ENCODE measurements at regions not wholly inside any gene's neighbourhood (a gene's known extent, or its start where the extent isn't known, plus 50 kb on each side); places are given as distances from the start of the nearest gene placed in this dataset.

DNA sequence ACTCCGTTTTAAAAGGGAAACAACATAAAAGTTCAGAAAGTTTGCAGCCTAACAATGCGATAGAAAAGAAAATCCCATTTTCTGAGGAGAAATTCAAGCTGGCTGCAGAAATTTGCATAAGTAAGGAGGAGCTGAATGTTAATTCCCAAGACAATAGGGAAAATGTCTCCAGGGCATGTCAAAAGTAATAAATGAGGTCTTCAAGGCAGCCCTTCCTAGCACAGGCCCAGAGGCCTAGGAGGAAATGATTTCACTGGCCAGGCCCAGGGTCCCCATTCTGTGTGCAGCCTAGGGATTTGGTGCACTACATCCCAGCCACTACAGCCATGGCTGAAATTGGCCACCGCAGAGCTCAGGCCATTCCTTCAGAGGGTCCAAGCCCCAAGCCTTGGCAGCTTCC, 59.3 kb downstream of the TKTL2 start (continued):
- no peak for TF ChIP-seq TSHZ1 (tag by site-specific recombination; IDR thresholded peaks at IDR 0.05; ENCODE audit: borderline replicate concordance)

DNA sequence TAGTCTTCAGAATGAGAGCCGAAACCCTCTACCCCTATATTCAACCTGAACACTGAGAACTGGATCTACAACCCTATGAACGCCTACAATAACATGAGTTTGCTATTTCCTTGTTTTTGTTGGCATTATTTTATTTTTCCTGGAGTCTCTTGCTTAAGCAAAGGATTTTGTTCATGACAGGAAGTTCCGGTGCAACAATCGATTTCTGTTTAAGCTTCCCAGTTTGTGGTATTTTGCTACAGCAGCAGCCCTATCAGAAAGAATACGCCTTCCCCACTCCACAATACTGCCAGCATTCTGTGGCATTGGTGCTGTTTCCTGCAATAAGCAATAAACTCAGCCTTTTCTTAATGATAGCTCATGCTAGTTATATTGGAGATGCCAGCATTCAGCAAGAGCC, 60.9 kb downstream of the NPY5R start:
- Histone ChIP-seq H3K9me3 (ENCODE audit: control insufficient read depth, insufficient read depth, low read depth, low read length) (no peaks in the 10 kb centered on the region), H3K4me1 (ENCODE audit: control insufficient read depth, insufficient read depth, low read length) (no peaks in the 10 kb centered on the region), H3K36me3 (ENCODE audit: control insufficient read depth in 2 of 2, insufficient read depth in 1 of 2, low read length in 2 of 2) (no peaks in the 10 kb centered on the region), H3K27ac (ENCODE audit: extremely low read depth, low read depth, low read length) (no peak overlapping the region), H3K4me3 (ENCODE audit: low read depth, low read length) (no peak overlapping the region)
- CTCF ChIA-PET, result interaction anchor here (0.7 kb wide), 1 partner anchor 28 kb away, joined by 3 read pairs; no protein-coding TSS in a partner anchor
- POLR2A ChIA-PET, result no interaction called here
- TF ChIP-seq ZNF561 (tag by site-specific recombination; IDR thresholded peaks at IDR 0.05; ENCODE audit: borderline replicate concordance) (no peak), SALL2 (tag by site-specific recombination; IDR thresholded peaks at IDR 0.05; ENCODE audit: borderline replicate concordance) (no peak), SETDB1 (IDR thresholded peaks at IDR 0.05; ENCODE audit: insufficient read length, low read length) (no peak), ZNF791 (tag by site-specific recombination; IDR thresholded peaks at IDR 0.05) (no peak), ZNF146 (tag by site-specific recombination; IDR thresholded peaks at IDR 0.05) (no peak), ZNF600 (tag by site-specific recombination; IDR thresholded peaks at IDR 0.05) (no peak), ZNF747 (tag by site-specific recombination; IDR thresholded peaks at IDR 0.05) (no peak), KLF8 (tag by site-specific recombination; IDR thresholded peaks at IDR 0.05) (no peak), ZNF660 (tag by site-specific recombination; IDR thresholded peaks at IDR 0.05) (no peak), ZBTB6 (tag by site-specific recombination; IDR thresholded peaks at IDR 0.05) (no peak), GFI1B (tag by site-specific recombination; IDR thresholded peaks at IDR 0.05) (no peak), GLI4 (tag by site-specific recombination; IDR thresholded peaks at IDR 0.05) (no peak), BCL11B (tag by site-specific recombination; IDR thresholded peaks at IDR 0.05; ENCODE audit: low read depth) (no peak), HOXD13 (CRISPR knock-in tag; IDR thresholded peaks at IDR 0.05; ENCODE audit: borderline replicate concordance) (no peak)
- TF ChIP-seq, protein P1, sequence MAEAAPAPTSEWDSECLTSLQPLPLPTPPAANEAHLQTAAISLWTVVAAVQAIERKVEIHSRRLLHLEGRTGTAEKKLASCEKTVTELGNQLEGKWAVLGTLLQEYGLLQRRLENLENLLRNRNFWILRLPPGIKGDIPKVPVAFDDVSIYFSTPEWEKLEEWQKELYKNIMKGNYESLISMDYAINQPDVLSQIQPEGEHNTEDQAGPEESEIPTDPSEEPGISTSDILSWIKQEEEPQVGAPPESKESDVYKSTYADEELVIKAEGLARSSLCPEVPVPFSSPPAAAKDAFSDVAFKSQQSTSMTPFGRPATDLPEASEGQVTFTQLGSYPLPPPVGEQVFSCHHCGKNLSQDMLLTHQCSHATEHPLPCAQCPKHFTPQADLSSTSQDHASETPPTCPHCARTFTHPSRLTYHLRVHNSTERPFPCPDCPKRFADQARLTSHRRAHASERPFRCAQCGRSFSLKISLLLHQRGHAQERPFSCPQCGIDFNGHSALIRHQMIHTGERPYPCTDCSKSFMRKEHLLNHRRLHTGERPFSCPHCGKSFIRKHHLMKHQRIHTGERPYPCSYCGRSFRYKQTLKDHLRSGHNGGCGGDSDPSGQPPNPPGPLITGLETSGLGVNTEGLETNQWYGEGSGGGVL (tag by site-specific recombination; IDR thresholded peaks at IDR 0.05), result no peak
- TF ChIP-seq, protein P2, sequence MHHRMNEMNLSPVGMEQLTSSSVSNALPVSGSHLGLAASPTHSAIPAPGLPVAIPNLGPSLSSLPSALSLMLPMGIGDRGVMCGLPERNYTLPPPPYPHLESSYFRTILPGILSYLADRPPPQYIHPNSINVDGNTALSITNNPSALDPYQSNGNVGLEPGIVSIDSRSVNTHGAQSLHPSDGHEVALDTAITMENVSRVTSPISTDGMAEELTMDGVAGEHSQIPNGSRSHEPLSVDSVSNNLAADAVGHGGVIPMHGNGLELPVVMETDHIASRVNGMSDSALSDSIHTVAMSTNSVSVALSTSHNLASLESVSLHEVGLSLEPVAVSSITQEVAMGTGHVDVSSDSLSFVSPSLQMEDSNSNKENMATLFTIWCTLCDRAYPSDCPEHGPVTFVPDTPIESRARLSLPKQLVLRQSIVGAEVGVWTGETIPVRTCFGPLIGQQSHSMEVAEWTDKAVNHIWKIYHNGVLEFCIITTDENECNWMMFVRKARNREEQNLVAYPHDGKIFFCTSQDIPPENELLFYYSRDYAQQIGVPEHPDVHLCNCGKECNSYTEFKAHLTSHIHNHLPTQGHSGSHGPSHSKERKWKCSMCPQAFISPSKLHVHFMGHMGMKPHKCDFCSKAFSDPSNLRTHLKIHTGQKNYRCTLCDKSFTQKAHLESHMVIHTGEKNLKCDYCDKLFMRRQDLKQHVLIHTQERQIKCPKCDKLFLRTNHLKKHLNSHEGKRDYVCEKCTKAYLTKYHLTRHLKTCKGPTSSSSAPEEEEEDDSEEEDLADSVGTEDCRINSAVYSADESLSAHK (tag by site-specific recombination; IDR thresholded peaks at IDR 0.05), result no peak
- TF ChIP-seq, protein P3, sequence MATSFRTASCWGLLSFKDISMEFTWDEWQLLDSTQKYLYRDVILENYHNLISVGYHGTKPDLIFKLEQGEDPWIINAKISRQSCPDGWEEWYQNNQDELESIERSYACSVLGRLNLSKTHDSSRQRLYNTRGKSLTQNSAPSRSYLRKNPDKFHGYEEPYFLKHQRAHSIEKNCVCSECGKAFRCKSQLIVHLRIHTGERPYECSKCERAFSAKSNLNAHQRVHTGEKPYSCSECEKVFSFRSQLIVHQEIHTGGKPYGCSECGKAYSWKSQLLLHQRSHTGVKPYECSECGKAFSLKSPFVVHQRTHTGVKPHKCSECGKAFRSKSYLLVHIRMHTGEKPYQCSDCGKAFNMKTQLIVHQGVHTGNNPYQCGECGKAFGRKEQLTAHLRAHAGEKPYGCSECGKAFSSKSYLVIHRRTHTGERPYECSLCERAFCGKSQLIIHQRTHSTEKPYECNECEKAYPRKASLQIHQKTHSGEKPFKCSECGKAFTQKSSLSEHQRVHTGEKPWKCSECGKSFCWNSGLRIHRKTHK (tag by site-specific recombination; IDR thresholded peaks at IDR 0.05), result no peak
- TF ChIP-seq, protein P4, sequence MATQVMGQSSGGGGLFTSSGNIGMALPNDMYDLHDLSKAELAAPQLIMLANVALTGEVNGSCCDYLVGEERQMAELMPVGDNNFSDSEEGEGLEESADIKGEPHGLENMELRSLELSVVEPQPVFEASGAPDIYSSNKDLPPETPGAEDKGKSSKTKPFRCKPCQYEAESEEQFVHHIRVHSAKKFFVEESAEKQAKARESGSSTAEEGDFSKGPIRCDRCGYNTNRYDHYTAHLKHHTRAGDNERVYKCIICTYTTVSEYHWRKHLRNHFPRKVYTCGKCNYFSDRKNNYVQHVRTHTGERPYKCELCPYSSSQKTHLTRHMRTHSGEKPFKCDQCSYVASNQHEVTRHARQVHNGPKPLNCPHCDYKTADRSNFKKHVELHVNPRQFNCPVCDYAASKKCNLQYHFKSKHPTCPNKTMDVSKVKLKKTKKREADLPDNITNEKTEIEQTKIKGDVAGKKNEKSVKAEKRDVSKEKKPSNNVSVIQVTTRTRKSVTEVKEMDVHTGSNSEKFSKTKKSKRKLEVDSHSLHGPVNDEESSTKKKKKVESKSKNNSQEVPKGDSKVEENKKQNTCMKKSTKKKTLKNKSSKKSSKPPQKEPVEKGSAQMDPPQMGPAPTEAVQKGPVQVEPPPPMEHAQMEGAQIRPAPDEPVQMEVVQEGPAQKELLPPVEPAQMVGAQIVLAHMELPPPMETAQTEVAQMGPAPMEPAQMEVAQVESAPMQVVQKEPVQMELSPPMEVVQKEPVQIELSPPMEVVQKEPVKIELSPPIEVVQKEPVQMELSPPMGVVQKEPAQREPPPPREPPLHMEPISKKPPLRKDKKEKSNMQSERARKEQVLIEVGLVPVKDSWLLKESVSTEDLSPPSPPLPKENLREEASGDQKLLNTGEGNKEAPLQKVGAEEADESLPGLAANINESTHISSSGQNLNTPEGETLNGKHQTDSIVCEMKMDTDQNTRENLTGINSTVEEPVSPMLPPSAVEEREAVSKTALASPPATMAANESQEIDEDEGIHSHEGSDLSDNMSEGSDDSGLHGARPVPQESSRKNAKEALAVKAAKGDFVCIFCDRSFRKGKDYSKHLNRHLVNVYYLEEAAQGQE (tag by site-specific recombination; IDR thresholded peaks at IDR 0.05), result no peak
